CD14-positive monocyte (primary cell): ENCODE measurements at regions not wholly inside any gene's neighbourhood (a gene's known extent, or its start where the extent isn't known, plus 50 kb on each side); places are given as distances from the start of the nearest gene placed in this dataset.

Experiments
- DNase-seq, 3 donors: peaks; one replicate each; pipeline ENCODE4 v3.0.0-alpha.2; 2011 to 2022
- H2AFZ ChIP-seq: 2 replicates; pipeline ENCODE4 v1.6.0; 2012; ENCODE audit warnings: mild to moderate bottlenecking, low read depth, low read length, inconsistent platforms; ENCODE audit not compliant: insufficient read depth, poor library complexity, severe bottlenecking
- H3K27ac ChIP-seq, 2 donors: 1 replicate in 1 of 2; 2 replicates in 1 of 2; pipeline ENCODE4 v1.5.1; 2012 to 2013; ENCODE audit warnings: low read length in 2 of 2, control low read depth in 1 of 2, inconsistent platforms in 1 of 2, low read depth in 1 of 2, mild to moderate bottlenecking in 1 of 2
- H3K27me3 ChIP-seq, 2 donors: one replicate each; pipeline versions ENCODE4 v1.6.0 to v1.6.1; 2011 to 2013; ENCODE audit warnings: low read length in 2 of 2; ENCODE audit not compliant: control insufficient read depth in 2 of 2, insufficient read depth in 2 of 2
- H3K36me3 ChIP-seq, 2 donors: replicated peaks in 1 of 2; 1 replicate in 1 of 2; 2 replicates in 1 of 2; pipeline versions ENCODE4 v1.5.1 to v1.6.1; 2012 to 2013; ENCODE audit warnings: low read length in 2 of 2, control low read depth in 1 of 2, inconsistent platforms in 1 of 2, mild to moderate bottlenecking in 1 of 2; ENCODE audit not compliant: insufficient read depth in 2 of 2, control insufficient read depth in 1 of 2
- H3K4me1 ChIP-seq, 2 donors: 1 replicate in 1 of 2; 2 replicates in 1 of 2; pipeline versions ENCODE4 v1.5.1 to v1.6.1; 2012 to 2013; ENCODE audit warnings: low read length in 2 of 2, control low read depth in 1 of 2, inconsistent platforms in 1 of 2, mild to moderate bottlenecking in 1 of 2, moderate library complexity in 1 of 2; ENCODE audit not compliant: insufficient read depth in 2 of 2, control insufficient read depth in 1 of 2
- H3K4me2 ChIP-seq: replicated peaks from 2 replicates; pipeline ENCODE3; 2012; ENCODE audit warnings: low read length, moderate library complexity, mild to moderate bottlenecking; ENCODE audit not compliant: poor library complexity, severe bottlenecking; ENCODE audit errors: extremely low read depth
- H3K4me3 ChIP-seq, 3 experiments: fragments of 200-600 bp in 1 of 3; sonication (generic) in 1 of 3; replicated peaks in 1 of 3; 1 replicate in 2 of 3; 2 replicates in 1 of 3; pipeline ENCODE4 v1.5.1; 2011 to 2013; ENCODE audit warnings: low read length in 3 of 3, mild to moderate bottlenecking in 3 of 3, control low read depth in 2 of 3, low read depth in 2 of 3, inconsistent platforms in 1 of 3, moderate library complexity in 1 of 3
- H3K79me2 ChIP-seq: 2 replicates; pipeline ENCODE4 v1.6.0; 2012; ENCODE audit warnings: mild to moderate bottlenecking, control low read depth, inconsistent platforms, low read length, moderate library complexity; ENCODE audit not compliant: insufficient read depth
- H3K9ac ChIP-seq: 2 replicates; pipeline ENCODE4 v1.6.0; 2017; ENCODE audit warnings: low read length, mild to moderate bottlenecking; ENCODE audit not compliant: insufficient read depth, poor library complexity, severe bottlenecking
- H3K9me3 ChIP-seq, 2 donors: replicated peaks in 1 of 2; 1 replicate in 1 of 2; 2 replicates in 1 of 2; pipeline versions ENCODE4 v1.5.1 to v1.6.1; 2012 to 2013; ENCODE audit warnings: low read length in 2 of 2, control low read depth in 1 of 2; ENCODE audit not compliant: control insufficient read depth in 1 of 2, insufficient read depth in 1 of 2
- H4K20me1 ChIP-seq: 2 replicates; pipeline ENCODE4 v1.6.0; 2012; ENCODE audit warnings: mild to moderate bottlenecking, low read length, control low read depth, moderate library complexity; ENCODE audit not compliant: insufficient read depth
- H3K27ac Mint-ChIP-seq, 7 donors: one replicate each; pipeline ENCODE4 v1.8.0; 2020; ENCODE audit warnings: mild to moderate bottlenecking in 7 of 7, mixed read lengths in 7 of 7, moderate library complexity in 6 of 7, inconsistent platforms in 2 of 7
- H3K27me3 Mint-ChIP-seq, 3 donors: one replicate each; pipeline ENCODE4 v1.8.0; 2021 to 2022; ENCODE audit warnings: low read depth in 3 of 3, mild to moderate bottlenecking in 3 of 3, mixed read lengths in 3 of 3, moderate library complexity in 3 of 3, inconsistent platforms in 1 of 3
- H3K36me3 Mint-ChIP-seq, 2 donors: one replicate each; pipeline ENCODE4 v1.8.0; 2020; ENCODE audit warnings: mixed read lengths in 2 of 2, inconsistent platforms in 1 of 2, mild to moderate bottlenecking in 1 of 2
- H3K4me1 Mint-ChIP-seq: one replicate; pipeline ENCODE4 v1.8.0; 2020; ENCODE audit warnings: mild to moderate bottlenecking, mixed read lengths
- H3K4me3 Mint-ChIP-seq, 2 donors: one replicate each; pipeline ENCODE4 v1.8.0; 2020; ENCODE audit warnings: mild to moderate bottlenecking in 2 of 2, mixed read lengths in 2 of 2, moderate library complexity in 1 of 2
- H3K9me3 Mint-ChIP-seq, 7 donors: one replicate each; pipeline ENCODE4 v1.8.0; 2020 to 2022; ENCODE audit warnings: mixed read lengths in 7 of 7, mild to moderate bottlenecking in 6 of 7, moderate library complexity in 6 of 7, inconsistent platforms in 2 of 7
- WGBS: methylation state at CpG from one replicate; pipeline ENCODE4 v1.1.5; 2013; ENCODE audit warnings: missing lambda C conversion rate; ENCODE audit not compliant: insufficient coverage; 5-methylcytosine and 5-hydroxymethylcytosine counted together
- intact Hi-C, 2 donors: fragments of 100-400 bp; cut with micrococcal nuclease; formaldehyde crosslinking; loops; one replicate each; pipeline versions ENCODE4 v1.15.0 to v1.15.1; 2023
- TF ChIP-seq, protein P1 (sequence below): fragments of 200-600 bp; IDR thresholded peaks from one replicate; pipeline ENCODE4 v1.8.0; 2022; ENCODE audit warnings: antibody characterized with exemption, mild to moderate bottlenecking

DNA sequence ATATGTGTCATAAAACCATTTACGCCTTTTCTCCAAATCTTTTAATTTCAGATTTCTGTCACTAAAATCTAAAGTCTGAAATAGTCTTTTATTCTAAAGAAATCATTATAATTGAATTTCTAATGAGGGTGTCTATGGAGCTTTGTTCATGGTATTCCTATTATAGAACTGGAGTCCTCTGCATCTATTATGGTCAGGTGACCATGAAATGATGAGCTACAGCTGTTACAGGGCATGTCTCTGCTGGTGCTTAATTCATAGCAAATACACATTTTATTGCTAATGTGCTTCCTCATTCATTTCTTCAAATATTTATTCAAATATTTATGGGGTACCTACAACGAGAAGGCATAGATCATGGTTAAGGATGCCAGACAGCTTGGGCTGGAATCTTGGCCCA lies 126.1 kb downstream of the NAA11 start:
- DNase-seq, result no peak
- peaks cover 0 to 6% (median 3%) of the 10 kb centered on the region in 7 donors for H3K9me3 Mint-ChIP-seq
- TF ChIP-seq, protein P1, sequence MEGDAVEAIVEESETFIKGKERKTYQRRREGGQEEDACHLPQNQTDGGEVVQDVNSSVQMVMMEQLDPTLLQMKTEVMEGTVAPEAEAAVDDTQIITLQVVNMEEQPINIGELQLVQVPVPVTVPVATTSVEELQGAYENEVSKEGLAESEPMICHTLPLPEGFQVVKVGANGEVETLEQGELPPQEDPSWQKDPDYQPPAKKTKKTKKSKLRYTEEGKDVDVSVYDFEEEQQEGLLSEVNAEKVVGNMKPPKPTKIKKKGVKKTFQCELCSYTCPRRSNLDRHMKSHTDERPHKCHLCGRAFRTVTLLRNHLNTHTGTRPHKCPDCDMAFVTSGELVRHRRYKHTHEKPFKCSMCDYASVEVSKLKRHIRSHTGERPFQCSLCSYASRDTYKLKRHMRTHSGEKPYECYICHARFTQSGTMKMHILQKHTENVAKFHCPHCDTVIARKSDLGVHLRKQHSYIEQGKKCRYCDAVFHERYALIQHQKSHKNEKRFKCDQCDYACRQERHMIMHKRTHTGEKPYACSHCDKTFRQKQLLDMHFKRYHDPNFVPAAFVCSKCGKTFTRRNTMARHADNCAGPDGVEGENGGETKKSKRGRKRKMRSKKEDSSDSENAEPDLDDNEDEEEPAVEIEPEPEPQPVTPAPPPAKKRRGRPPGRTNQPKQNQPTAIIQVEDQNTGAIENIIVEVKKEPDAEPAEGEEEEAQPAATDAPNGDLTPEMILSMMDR, result no peak
- intact Hi-C loops, result no loop called here
- H3K27ac Mint-ChIP-seq, result no peak overlapping the region
- no peaks in the 10 kb centered on the region for H3K4me1 Mint-ChIP-seq
- no peak overlapping the region for H3K4me2 ChIP-seq
- WGBS, result no CpG with 5 or more reads among the region's 2 CpGs
- no peak overlapping the region for H3K27ac ChIP-seq
- H3K4me3 Mint-ChIP-seq, result no peak overlapping the region
- H4K20me1 ChIP-seq, result no peaks in the 10 kb centered on the region
- no peaks in the 10 kb centered on the region for H3K36me3 Mint-ChIP-seq
- no peaks in the 10 kb centered on the region for H3K9me3 ChIP-seq
- no peaks in the 10 kb centered on the region for H3K27me3 ChIP-seq
- no peaks in the 10 kb centered on the region for H3K79me2 ChIP-seq
- H3K36me3 ChIP-seq, result no peaks in the 10 kb centered on the region
- H3K4me1 ChIP-seq, result no peaks in the 10 kb centered on the region
- H3K4me3 ChIP-seq, result no peak overlapping the region
- H3K9ac ChIP-seq, result no peak overlapping the region
- no peak overlapping the region for H2AFZ ChIP-seq
- no peaks in the 10 kb centered on the region for H3K27me3 Mint-ChIP-seq

DNA sequence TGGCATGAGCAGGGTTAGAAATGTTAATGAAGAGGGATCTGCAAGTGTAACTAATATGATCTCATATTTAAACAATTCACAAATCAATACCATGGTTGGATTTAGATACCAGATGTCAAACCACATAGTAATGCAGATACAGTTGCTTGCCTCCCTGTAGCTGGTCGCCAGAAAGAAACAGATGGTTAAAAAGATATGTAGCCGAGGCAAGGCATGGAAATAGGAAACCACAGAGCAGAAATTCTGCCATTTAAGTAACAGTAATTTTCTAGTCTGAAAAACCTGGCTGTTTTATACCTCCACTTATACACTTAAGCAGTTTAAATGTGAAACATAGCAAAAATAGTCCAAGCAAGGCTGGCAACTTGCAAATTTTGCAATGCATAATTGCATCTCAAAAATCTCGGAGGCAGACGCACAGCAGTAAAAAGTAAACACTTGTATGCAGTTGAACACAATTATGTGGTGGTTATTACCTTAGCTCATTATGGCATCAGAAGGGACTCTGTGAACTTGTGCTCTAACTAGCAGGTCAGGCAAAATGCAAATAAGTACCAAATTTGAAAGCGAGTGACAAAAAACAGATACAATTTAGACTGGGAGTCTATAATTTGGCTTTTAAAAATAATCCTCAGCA lies 126.8 kb downstream of the NAA11 start:
- TF ChIP-seq, protein P1, result no peak
- Histone ChIP-seq H3K27me3 (no peaks in the 10 kb centered on the region), H3K4me2 (no peak overlapping the region), H3K4me3 (no peak overlapping the region), H2AFZ (no peak overlapping the region), H3K36me3 (no peaks in the 10 kb centered on the region), H3K27ac (no peak overlapping the region), H3K9me3 (no peaks in the 10 kb centered on the region), H3K4me1 (no peaks in the 10 kb centered on the region), H3K9ac (no peak overlapping the region), H4K20me1 (no peaks in the 10 kb centered on the region), H3K79me2 (no peaks in the 10 kb centered on the region)
- Mint-ChIP-seq H3K27me3 (no peaks in the 10 kb centered on the region), H3K36me3 (no peaks in the 10 kb centered on the region), H3K4me1 (no peaks in the 10 kb centered on the region), H3K27ac (no peak overlapping the region), H3K9me3 (peaks cover 0 to 6% (median 3%) of the 10 kb centered on the region in 7 donors), H3K4me3 (no peak overlapping the region)
- no peak for DNase-seq
- intact Hi-C loops, result no loop called here
- WGBS, result 100% methylated on average over 2 of the region's 5 CpGs
